Psoas muscle (tissue), 7 donors: ENCODE measurements at regions not wholly inside any gene's neighbourhood (a gene's known extent, or its start where the extent isn't known, plus 50 kb on each side); places are given as distances from the start of the nearest gene placed in this dataset.
"Not testable (repeated sequence)": the region's sequence is repeated elsewhere in the genome, so short reads cannot be mapped to it uniquely, and the experiment has no call there.

ENCODE experiments used
- ATAC-seq, 4 donors: fragments of 200-7000 bp; cut with Tn5 transposase; one replicate each; pipeline ENCODE4 v1.9.1; 2020; ENCODE audit warnings: moderate library complexity in 3 of 4, mild to moderate bottlenecking in 2 of 4
- DNase-seq, 2 donors: peaks; one replicate each; pipeline ENCODE4 v3.0.0-alpha.2; 2020
- H3K27ac ChIP-seq: fragments of 200-600 bp; one replicate; pipeline ENCODE4 v1.8.0; 2022
- H3K27me3 ChIP-seq, 3 donors: fragments of 200-600 bp in 1 of 3; one replicate each; pipeline versions ENCODE4 v1.6.1 to v1.8.0; 2013 to 2022; ENCODE audit warnings: low read length in 2 of 3, mild to moderate bottlenecking in 2 of 3, moderate library complexity in 1 of 3; ENCODE audit not compliant: insufficient read depth in 3 of 3
- H3K36me3 ChIP-seq, 2 donors: fragments of 200-600 bp in 1 of 2; one replicate each; pipeline versions ENCODE4 v1.6.1 to v1.8.0; 2013 to 2022; ENCODE audit warnings: low read depth in 1 of 2, mild to moderate bottlenecking in 1 of 2, moderate library complexity in 1 of 2; ENCODE audit not compliant: insufficient read depth in 1 of 2
- H3K4me1 ChIP-seq: fragments of 200-600 bp; one replicate; pipeline ENCODE4 v1.8.0; 2022
- H3K4me3 ChIP-seq: fragments of 200-600 bp; one replicate; pipeline ENCODE4 v1.8.0; 2022; ENCODE audit warnings: mild to moderate bottlenecking
- H3K9me3 ChIP-seq: fragments of 200-600 bp; one replicate; pipeline ENCODE4 v1.8.0; 2022
- WGBS, 3 donors: extraction: QIAGEN DNeasy Blood & Tissue Kit; methylation state at CpG; one replicate each; pipeline versions ENCODE4 v1.1.6 to v1.1.7; 2013; 5-methylcytosine and 5-hydroxymethylcytosine counted together
- intact Hi-C, 2 donors: fragments of 100-400 bp; cut with DNase I; formaldehyde crosslinking; loops; one replicate each; pipeline versions ENCODE4 v1.11.0 to v1.14.2; 2022
- TF ChIP-seq, protein P1 (sequence below): fragments of 200-600 bp; IDR thresholded peaks from one replicate; pipeline ENCODE4 v1.8.0; 2022; ENCODE audit warnings: antibody characterized with exemption
- donor health status: healthy with polysubstance abuse.
- donor health status: DM: no; HTN: no; CAD: no; lungs with moderate emphysema.
- donor health status: Bipolar disorder and iron deficiency.
- donor health status: healthy.
- donor health status: DM: yes; HTN: yes; CAD: no.
- donor health status: DM: no; HTN: no; CAD: no.
- donor health status: DM: yes; HTN: yes; CAD: no.

GRCh38 chr13:50745542-50746115, 97.9 kb downstream of the DLEU7 start:
- Histone ChIP-seq H3K36me3 (no peaks in the 10 kb centered on the region), H3K4me3 (no peak overlapping the region), H3K27me3 (no peaks in the 10 kb centered on the region), H3K9me3 (peaks cover 3% of the 10 kb centered on the region), H3K27ac (no peak overlapping the region), H3K4me1 (no peaks in the 10 kb centered on the region)
- whole genome bisulfite sequencing, 3 donors: 83 to 90% (median 83%) methylated on average over 4 of the region's 4 CpGs
- intact Hi-C loops: no loop called here
- DNase-seq: no peak
- no peak for ATAC-seq
- TF ChIP-seq, protein P1, sequence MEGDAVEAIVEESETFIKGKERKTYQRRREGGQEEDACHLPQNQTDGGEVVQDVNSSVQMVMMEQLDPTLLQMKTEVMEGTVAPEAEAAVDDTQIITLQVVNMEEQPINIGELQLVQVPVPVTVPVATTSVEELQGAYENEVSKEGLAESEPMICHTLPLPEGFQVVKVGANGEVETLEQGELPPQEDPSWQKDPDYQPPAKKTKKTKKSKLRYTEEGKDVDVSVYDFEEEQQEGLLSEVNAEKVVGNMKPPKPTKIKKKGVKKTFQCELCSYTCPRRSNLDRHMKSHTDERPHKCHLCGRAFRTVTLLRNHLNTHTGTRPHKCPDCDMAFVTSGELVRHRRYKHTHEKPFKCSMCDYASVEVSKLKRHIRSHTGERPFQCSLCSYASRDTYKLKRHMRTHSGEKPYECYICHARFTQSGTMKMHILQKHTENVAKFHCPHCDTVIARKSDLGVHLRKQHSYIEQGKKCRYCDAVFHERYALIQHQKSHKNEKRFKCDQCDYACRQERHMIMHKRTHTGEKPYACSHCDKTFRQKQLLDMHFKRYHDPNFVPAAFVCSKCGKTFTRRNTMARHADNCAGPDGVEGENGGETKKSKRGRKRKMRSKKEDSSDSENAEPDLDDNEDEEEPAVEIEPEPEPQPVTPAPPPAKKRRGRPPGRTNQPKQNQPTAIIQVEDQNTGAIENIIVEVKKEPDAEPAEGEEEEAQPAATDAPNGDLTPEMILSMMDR: no peak

DNA sequence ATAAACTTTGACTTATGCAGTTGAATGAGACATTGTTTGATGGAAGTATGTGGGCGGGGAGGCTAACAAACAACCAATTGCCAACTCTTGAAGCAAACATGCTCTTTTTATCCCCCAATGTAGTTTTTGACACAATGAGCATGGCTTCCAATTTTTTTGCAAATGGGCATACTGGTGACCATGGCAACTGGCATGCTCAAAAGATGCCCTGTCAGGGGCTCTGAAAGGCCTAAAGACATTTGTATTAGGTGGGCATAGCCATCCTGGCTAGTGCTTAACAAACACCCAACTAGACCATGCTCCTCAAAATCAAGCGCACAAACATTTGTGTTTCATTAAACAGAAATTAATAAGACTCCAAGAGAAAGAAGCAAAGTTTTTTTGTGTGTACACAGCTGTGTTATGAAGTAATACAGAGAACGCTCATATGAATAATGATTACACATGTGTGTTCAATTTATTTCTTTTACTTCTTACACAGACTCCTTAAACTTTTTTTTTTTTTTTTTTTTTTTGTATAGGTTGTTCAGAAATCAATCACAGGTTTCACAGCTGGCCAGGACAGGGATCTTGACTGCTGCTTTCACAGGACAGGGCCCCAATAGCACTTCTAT, 95.6 kb downstream of the DLEU7 start:
- WGBS, 3 donors: 61 to 90% (median 77%) methylated on average over 3 of the region's 3 CpGs
- DNase-seq: no peak
- no peak overlapping the region for H3K4me3 ChIP-seq
- intact Hi-C loops: no loop called here
- no peaks in the 10 kb centered on the region for H3K4me1 ChIP-seq
- H3K27ac ChIP-seq: no peak overlapping the region
- no peaks in the 10 kb centered on the region for H3K36me3 ChIP-seq
- peaks cover 3% of the 10 kb centered on the region for H3K9me3 ChIP-seq
- TF ChIP-seq, protein P1: no peak
- H3K27me3 ChIP-seq: no peaks in the 10 kb centered on the region
- ATAC-seq: no peak

- H3K9me3 ChIP-seq, H3K36me3 ChIP-seq, DNase-seq, ATAC-seq, H3K4me3 ChIP-seq, H3K27me3 ChIP-seq, intact Hi-C loops, H3K27ac ChIP-seq, H3K4me1 ChIP-seq: not testable (repeated sequence)
- WGBS, 3 donors: 89 to 99% (median 91%) methylated on average over 11 to 17 of the region's 17 CpGs
These were observed 90.3 kb downstream of the DLEU7 start for GRCh38 chr13:50753221-50753620.

GRCh38 chr13:50755862-50756685, 87.4 kb downstream of the DLEU7 start:
- 64 to 76% (median 64%) methylated on average over 8 of the region's 8 CpGs for WGBS, 3 donors
- ATAC-seq, H3K36me3 ChIP-seq, H3K4me1 ChIP-seq, DNase-seq, H3K27me3 ChIP-seq, H3K4me3 ChIP-seq, H3K27ac ChIP-seq, H3K9me3 ChIP-seq, intact Hi-C loops: not testable (repeated sequence)

- ATAC-seq (no peak), DNase-seq (no peak)
- H3K36me3 ChIP-seq: no peaks in the 10 kb centered on the region
- no peak overlapping the region for H3K4me3 ChIP-seq
- TF ChIP-seq, protein P1: no peak
- H3K9me3 ChIP-seq: peaks cover 4% of the 10 kb centered on the region
- H3K4me1 ChIP-seq: no peaks in the 10 kb centered on the region
- H3K27ac ChIP-seq: no peak overlapping the region
- no peaks in the 10 kb centered on the region for H3K27me3 ChIP-seq
- intact Hi-C loops: no loop called here
- 79 to 86% (median 80%) methylated on average over 3 of the region's 3 CpGs for WGBS, 3 donors
These were observed 86.5 kb downstream of the DLEU7 start for GRCh38 chr13:50757008-50757407.
